GM12891 (cell line): ENCODE measurements at regions not wholly inside any gene's neighbourhood (a gene's known extent, or its start where the extent isn't known, plus 50 kb on each side); places are given as distances from the start of the nearest gene placed in this dataset.

Experiments used
- PAX5 ChIP-seq: IDR thresholded peaks from 2 replicates; pipeline ENCODE4 v1.6.1; 2011; ENCODE audit warnings: low read length, moderate library complexity, mild to moderate bottlenecking; ENCODE audit not compliant: insufficient read depth, severe bottlenecking
- POLR2A ChIP-seq: IDR thresholded peaks from 2 replicates; pipeline ENCODE4 v1.6.1; 2011; ENCODE audit warnings: low read depth, low read length, control low read depth
- POLR2AphosphoS5 ChIP-seq: IDR thresholded peaks from 2 replicates; pipeline ENCODE4 v1.6.1; 2011; ENCODE audit warnings: low read depth, low read length, control low read depth
- POU2F2 ChIP-seq: IDR thresholded peaks from 2 replicates; pipeline ENCODE4 v1.6.1; 2011; ENCODE audit warnings: low read depth, mild to moderate bottlenecking, control low read depth, low read length, moderate library complexity
- SPI1 ChIP-seq: IDR thresholded peaks from 2 replicates; pipeline ENCODE4 v1.6.1; 2011; ENCODE audit warnings: low read depth, low read length, control low read depth
- TAF1 ChIP-seq: IDR thresholded peaks from 2 replicates; pipeline ENCODE4 v1.6.1; 2011; ENCODE audit warnings: low read depth, low read length, control low read depth

GRCh38 chr10:10959666-10960065, 58.0 kb upstream of the CELF2 start:
- no peak for TF ChIP-seq POLR2AphosphoS5
- no peak for TF ChIP-seq TAF1
- TF ChIP-seq POLR2A: no peak
- no peak for TF ChIP-seq SPI1
- no peak for TF ChIP-seq POU2F2
- no peak for TF ChIP-seq PAX5
